DOHH2 (cell line): ENCODE measurements at regions not wholly inside any gene's neighbourhood (a gene's known extent, or its start where the extent isn't known, plus 50 kb on each side); places are given as distances from the start of the nearest gene placed in this dataset.

ENCODE experiments used
- H3F3A ChIP-seq: fragments of 200-600 bp; sonication (generic), shearing (Covaris generic); 2 replicates; pipeline ENCODE4 v1.6.0; 2016; ENCODE audit warnings: antibody characterized with exemption, mild to moderate bottlenecking; ENCODE audit not compliant: control insufficient read depth, insufficient read depth
- H3K27ac ChIP-seq: fragments of 200-600 bp; sonication (generic); 2 replicates; pipeline ENCODE4 v1.5.1; 2014; ENCODE audit warnings: low read depth, mild to moderate bottlenecking, low read length, moderate library complexity
- H3K27me3 ChIP-seq: fragments of 200-600 bp; sonication (generic); 2 replicates; pipeline ENCODE4 v1.6.1; 2014; ENCODE audit warnings: mild to moderate bottlenecking, low read length, mixed read lengths; ENCODE audit not compliant: control insufficient read depth
- H3K36me3 ChIP-seq: fragments of 200-600 bp; sonication (generic); 2 replicates; pipeline ENCODE4 v1.6.1; 2014; ENCODE audit warnings: mild to moderate bottlenecking, low read length, moderate library complexity, mixed read lengths; ENCODE audit not compliant: control insufficient read depth
- H3K4me1 ChIP-seq: fragments of 200-600 bp; sonication (generic); 2 replicates; pipeline ENCODE4 v1.6.1; 2014; ENCODE audit warnings: mild to moderate bottlenecking, low read length, mixed read lengths; ENCODE audit not compliant: control insufficient read depth
- H3K4me2 ChIP-seq: fragments of 200-600 bp; sonication (generic); 2 replicates; pipeline ENCODE4 v1.6.0; 2014; ENCODE audit warnings: mild to moderate bottlenecking, low read length, moderate library complexity
- H3K4me3 ChIP-seq: fragments of 200-600 bp; sonication (generic); 2 replicates; pipeline ENCODE4 v1.5.1; 2014; ENCODE audit warnings: mild to moderate bottlenecking, low read length, mixed read lengths
- H3K79me2 ChIP-seq: fragments of 200-600 bp; sonication (generic); 2 replicates; pipeline ENCODE4 v1.6.1; 2014; ENCODE audit warnings: mild to moderate bottlenecking, low read length, mixed read lengths; ENCODE audit not compliant: control insufficient read depth
- H3K9me2 ChIP-seq: fragments of 200-600 bp; sonication (generic); replicated peaks from 2 replicates; pipeline ENCODE4 v1.6.1; 2014; ENCODE audit warnings: mild to moderate bottlenecking, low read length, mixed read lengths; ENCODE audit not compliant: control insufficient read depth
- H3K9me3 ChIP-seq: fragments of 200-600 bp; sonication (generic); 2 replicates; pipeline ENCODE4 v1.6.1; 2014; ENCODE audit warnings: antibody characterized with exemption, low read length, mixed read lengths; ENCODE audit not compliant: control insufficient read depth, insufficient read depth
- H4K20me1 ChIP-seq: fragments of 200-600 bp; sonication (generic); 2 replicates; pipeline ENCODE4 v1.6.0; 2014; ENCODE audit warnings: low read depth, mild to moderate bottlenecking, antibody characterized with exemption, low read length, moderate library complexity; ENCODE audit not compliant: control insufficient read depth, insufficient read depth
- EZH2phosphoT487 ChIP-seq: fragments of 200-600 bp; sonication (generic); IDR thresholded peaks from 2 replicates; pipeline ENCODE4 v1.6.1; 2017; ENCODE audit warnings: borderline replicate concordance, mild to moderate bottlenecking, antibody characterized with exemption, low read length, moderate library complexity, mixed read lengths
- TF ChIP-seq, protein P1 (sequence below): fragments of 200-600 bp; sonication (generic); IDR thresholded peaks from one replicate; pipeline ENCODE4 v1.5.1; 2014; ENCODE audit warnings: antibody characterized with exemption, mild to moderate bottlenecking, low read depth, low read length; ENCODE audit not compliant: poor library complexity, severe bottlenecking

DNA sequence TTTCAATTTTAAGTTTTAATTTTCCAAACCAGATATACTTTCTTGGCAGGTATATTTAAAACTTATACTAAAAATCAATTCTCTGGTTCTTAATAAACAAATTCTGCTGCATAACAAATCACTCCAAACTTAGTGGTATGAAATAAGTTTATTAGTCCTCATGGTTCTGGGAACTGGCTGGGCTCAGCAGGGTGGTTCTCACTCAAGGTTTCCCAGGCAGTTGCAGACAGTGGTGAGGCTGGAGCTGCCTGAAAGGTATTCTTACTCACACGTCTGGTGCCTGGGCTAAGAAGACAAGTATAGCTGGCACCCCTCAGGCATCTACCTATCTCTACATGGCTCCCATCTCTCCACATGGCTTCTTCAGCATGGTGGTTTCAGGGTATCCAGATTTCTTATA lies 308.2 kb upstream of the CCDC196 start:
- no peaks in the 10 kb centered on the region for H3K4me1 ChIP-seq
- no peak overlapping the region for H3K27ac ChIP-seq
- no peaks in the 10 kb centered on the region for H4K20me1 ChIP-seq
- no peaks in the 10 kb centered on the region; the same call in 1 of the 2 replicates for H3K27me3 ChIP-seq
- no peaks in the 10 kb centered on the region for H3F3A ChIP-seq
- H3K4me2 ChIP-seq, result no peak overlapping the region
- H3K9me2 ChIP-seq, result no peaks in the 10 kb centered on the region
- TF ChIP-seq, protein P1, sequence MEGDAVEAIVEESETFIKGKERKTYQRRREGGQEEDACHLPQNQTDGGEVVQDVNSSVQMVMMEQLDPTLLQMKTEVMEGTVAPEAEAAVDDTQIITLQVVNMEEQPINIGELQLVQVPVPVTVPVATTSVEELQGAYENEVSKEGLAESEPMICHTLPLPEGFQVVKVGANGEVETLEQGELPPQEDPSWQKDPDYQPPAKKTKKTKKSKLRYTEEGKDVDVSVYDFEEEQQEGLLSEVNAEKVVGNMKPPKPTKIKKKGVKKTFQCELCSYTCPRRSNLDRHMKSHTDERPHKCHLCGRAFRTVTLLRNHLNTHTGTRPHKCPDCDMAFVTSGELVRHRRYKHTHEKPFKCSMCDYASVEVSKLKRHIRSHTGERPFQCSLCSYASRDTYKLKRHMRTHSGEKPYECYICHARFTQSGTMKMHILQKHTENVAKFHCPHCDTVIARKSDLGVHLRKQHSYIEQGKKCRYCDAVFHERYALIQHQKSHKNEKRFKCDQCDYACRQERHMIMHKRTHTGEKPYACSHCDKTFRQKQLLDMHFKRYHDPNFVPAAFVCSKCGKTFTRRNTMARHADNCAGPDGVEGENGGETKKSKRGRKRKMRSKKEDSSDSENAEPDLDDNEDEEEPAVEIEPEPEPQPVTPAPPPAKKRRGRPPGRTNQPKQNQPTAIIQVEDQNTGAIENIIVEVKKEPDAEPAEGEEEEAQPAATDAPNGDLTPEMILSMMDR, result no peak
- no peak for TF ChIP-seq EZH2phosphoT487
- H3K4me3 ChIP-seq, result no peak overlapping the region
- no peaks in the 10 kb centered on the region for H3K9me3 ChIP-seq
- no peaks in the 10 kb centered on the region for H3K36me3 ChIP-seq
- no peaks in the 10 kb centered on the region for H3K79me2 ChIP-seq

GRCh38 chr14:66196670-66197069 lies 289.5 kb upstream of the CCDC196 start:
- no peaks in the 10 kb centered on the region for H3K9me2 ChIP-seq
- H3K79me2 ChIP-seq, result no peaks in the 10 kb centered on the region
- no peaks in the 10 kb centered on the region for H4K20me1 ChIP-seq
- H3K36me3 ChIP-seq, result no peaks in the 10 kb centered on the region
- no peak overlapping the region for H3K27ac ChIP-seq
- no peaks in the 10 kb centered on the region for H3K27me3 ChIP-seq
- H3K4me2 ChIP-seq, result no peak overlapping the region
- TF ChIP-seq, protein P1, result no peak
- TF ChIP-seq EZH2phosphoT487, result no peak
- H3K9me3 ChIP-seq, result peaks cover 6% of the 10 kb centered on the region; the same call in 1 of the 2 replicates
- no peaks in the 10 kb centered on the region for H3K4me1 ChIP-seq
- H3F3A ChIP-seq, result no peaks in the 10 kb centered on the region; the same call in 1 of the 2 replicates
- no peak overlapping the region for H3K4me3 ChIP-seq

GRCh38 chr14:66197276-66197675 lies 288.9 kb upstream of the CCDC196 start:
- TF ChIP-seq EZH2phosphoT487, result no peak
- TF ChIP-seq, protein P1, result no peak
- no peaks in the 10 kb centered on the region for H3K27me3 ChIP-seq
- H4K20me1 ChIP-seq, result no peaks in the 10 kb centered on the region
- H3K4me2 ChIP-seq, result no peak overlapping the region
- H3K4me1 ChIP-seq, result no peaks in the 10 kb centered on the region
- no peak overlapping the region for H3K4me3 ChIP-seq
- H3K27ac ChIP-seq, result no peak overlapping the region
- peaks cover 6% of the 10 kb centered on the region; the same call in 1 of the 2 replicates for H3K9me3 ChIP-seq
- no peaks in the 10 kb centered on the region for H3K9me2 ChIP-seq
- H3K79me2 ChIP-seq, result no peaks in the 10 kb centered on the region
- no peaks in the 10 kb centered on the region; the same call in 1 of the 2 replicates for H3F3A ChIP-seq
- no peaks in the 10 kb centered on the region for H3K36me3 ChIP-seq

DNA sequence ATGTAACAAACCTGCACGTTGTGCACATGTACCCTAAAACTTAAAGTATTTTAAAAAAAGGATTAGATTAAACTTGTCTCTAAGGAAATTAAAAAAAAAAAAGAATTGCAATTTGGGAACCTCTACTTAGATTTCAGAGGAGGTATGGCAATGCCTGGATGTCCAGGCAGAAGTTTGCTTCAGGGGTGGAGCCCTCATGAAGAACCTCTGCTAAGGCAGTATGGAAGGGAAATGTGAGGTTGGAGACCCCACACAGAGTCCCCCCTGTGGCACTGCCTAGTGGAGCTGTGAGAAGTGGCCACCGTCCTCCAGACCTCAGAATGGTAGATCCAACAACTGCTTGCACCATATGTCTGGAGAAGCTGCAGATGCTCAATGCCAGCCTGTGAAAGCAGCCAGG lies 279.6 kb upstream of the CCDC196 start:
- no peaks in the 10 kb centered on the region for H3K79me2 ChIP-seq
- H3K4me2 ChIP-seq, result no peak overlapping the region
- H3K9me2 ChIP-seq, result no peaks in the 10 kb centered on the region
- no peaks in the 10 kb centered on the region for H3K4me1 ChIP-seq
- H3K4me3 ChIP-seq, result no peak overlapping the region
- no peaks in the 10 kb centered on the region for H3F3A ChIP-seq
- peaks cover 8% of the 10 kb centered on the region; the same call in 1 of the 2 replicates for H3K9me3 ChIP-seq
- H3K27me3 ChIP-seq, result no peaks in the 10 kb centered on the region
- no peak overlapping the region for H3K27ac ChIP-seq
- H4K20me1 ChIP-seq, result no peaks in the 10 kb centered on the region
- H3K36me3 ChIP-seq, result no peaks in the 10 kb centered on the region
- no peak for TF ChIP-seq EZH2phosphoT487
- TF ChIP-seq, protein P1, result no peak
